GM12878 (cell line): ENCODE measurements at regions not wholly inside any gene's neighbourhood (a gene's known extent, or its start where the extent isn't known, plus 50 kb on each side); places are given as distances from the start of the nearest gene placed in this dataset.

Experiments
- CTCF ChIP-seq, 3 experiments: IDR thresholded peaks in 2 of 3; conservative IDR thresholded peaks in 1 of 3; 2 replicates each; pipeline ENCODE4 v1.5.1; 2011; ENCODE audit warnings: low read depth in 3 of 3, low read length in 3 of 3, mild to moderate bottlenecking in 3 of 3, control low read depth in 2 of 3, moderate library complexity in 2 of 3, inconsistent platforms in 1 of 3, mixed read lengths in 1 of 3; ENCODE audit not compliant: control insufficient read depth in 2 of 3, insufficient read depth in 1 of 3; ENCODE audit errors: extremely low read depth in 1 of 3
- EGR1 ChIP-seq, 2 experiments: IDR thresholded peaks; 1 replicate in 1 of 2; 2 replicates in 1 of 2; pipeline ENCODE4 v1.6.1; 2011 to 2012; ENCODE audit warnings: low read depth in 2 of 2, low read length in 2 of 2, borderline replicate concordance in 1 of 2, mild to moderate bottlenecking in 1 of 2, moderate library complexity in 1 of 2
- NKRF ChIP-seq: fragments of 450-650 bp; conservative IDR thresholded peaks from 2 replicates; pipeline ENCODE4 v1.6.1; 2017; ENCODE audit warnings: mild to moderate bottlenecking, moderate library complexity
- POLR2A ChIP-seq: IDR thresholded peaks from 2 replicates; pipeline ENCODE4 v1.6.1; 2011; ENCODE audit warnings: low read depth, mild to moderate bottlenecking, low read length
- POLR2AphosphoS2 ChIP-seq: IDR thresholded peaks from 2 replicates; pipeline ENCODE4 v1.6.1; 2011; ENCODE audit warnings: low read depth, mild to moderate bottlenecking, low read length, improper control_type of control experiment, moderate library complexity
- POLR2AphosphoS5 ChIP-seq: IDR thresholded peaks from 2 replicates; pipeline ENCODE4 v1.6.1; 2011; ENCODE audit warnings: mild to moderate bottlenecking, low read length, inconsistent platforms
- PRDM15 ChIP-seq: fragments of 450-650 bp; formaldehyde crosslinking; IDR thresholded peaks from 2 replicates; pipeline ENCODE4 v1.4.0; 2020; ENCODE audit warnings: mild to moderate bottlenecking, moderate library complexity
- RAD21 ChIP-seq: IDR thresholded peaks from 2 replicates; pipeline ENCODE4 v1.6.1; 2011; ENCODE audit warnings: mild to moderate bottlenecking, low read depth, low read length, moderate library complexity; ENCODE audit not compliant: insufficient read depth
- SP1 ChIP-seq: IDR thresholded peaks from one replicate; pipeline ENCODE4 v1.6.1; 2011; ENCODE audit warnings: low read depth, low read length
- TAF1 ChIP-seq: IDR thresholded peaks from 2 replicates; pipeline ENCODE4 v1.6.1; 2011; ENCODE audit warnings: mild to moderate bottlenecking, low read depth, low read length, borderline replicate concordance
- ZNF274 ChIP-seq: IDR thresholded peaks from one replicate; pipeline ENCODE4 v1.8.0; 2011; ENCODE audit not compliant: insufficient read length, insufficient read depth

- TF ChIP-seq POLR2AphosphoS2 (no peak), CTCF (IDR thresholded peaks at IDR 0.05 in 2 of 3, conservative IDR thresholded peaks at IDR 0.05 in 1 of 3; ENCODE audit: control insufficient read depth in 2 of 3, extremely low read depth in 1 of 3, insufficient read depth in 1 of 3, low read depth in 3 of 3, low read length in 3 of 3) (no peak), NKRF (no peak), SP1 (no peak), TAF1 (no peak), RAD21 (no peak), POLR2A (no peak), PRDM15 (CRISPR knock-in tag) (no peak), EGR1 (IDR thresholded peaks at IDR 0.05; ENCODE audit: borderline replicate concordance in 1 of 2, low read depth in 2 of 2, low read length in 2 of 2) (no peak), POLR2AphosphoS5 (no peak), ZNF274 (no peak)
These were observed 379.1 kb upstream of the GRID2 start for GRCh38 chr4:91924625-91925024.
